CD1c-positive myeloid dendritic cell (primary cell): ENCODE measurements at regions not wholly inside any gene's neighbourhood (a gene's known extent, or its start where the extent isn't known, plus 50 kb on each side); places are given as distances from the start of the nearest gene placed in this dataset.
A peak's percentile ranks its signal among the peaks of the same experiment; 100 is the strongest.
"Not testable (repeated sequence)": the region's sequence is repeated elsewhere in the genome, so short reads cannot be mapped to it uniquely, and the experiment has no call there.

Experiments
- DNase-seq: peaks from one replicate; pipeline ENCODE4 v3.0.0-alpha.2; 2016; ENCODE audit errors: extremely low spot score

DNA sequence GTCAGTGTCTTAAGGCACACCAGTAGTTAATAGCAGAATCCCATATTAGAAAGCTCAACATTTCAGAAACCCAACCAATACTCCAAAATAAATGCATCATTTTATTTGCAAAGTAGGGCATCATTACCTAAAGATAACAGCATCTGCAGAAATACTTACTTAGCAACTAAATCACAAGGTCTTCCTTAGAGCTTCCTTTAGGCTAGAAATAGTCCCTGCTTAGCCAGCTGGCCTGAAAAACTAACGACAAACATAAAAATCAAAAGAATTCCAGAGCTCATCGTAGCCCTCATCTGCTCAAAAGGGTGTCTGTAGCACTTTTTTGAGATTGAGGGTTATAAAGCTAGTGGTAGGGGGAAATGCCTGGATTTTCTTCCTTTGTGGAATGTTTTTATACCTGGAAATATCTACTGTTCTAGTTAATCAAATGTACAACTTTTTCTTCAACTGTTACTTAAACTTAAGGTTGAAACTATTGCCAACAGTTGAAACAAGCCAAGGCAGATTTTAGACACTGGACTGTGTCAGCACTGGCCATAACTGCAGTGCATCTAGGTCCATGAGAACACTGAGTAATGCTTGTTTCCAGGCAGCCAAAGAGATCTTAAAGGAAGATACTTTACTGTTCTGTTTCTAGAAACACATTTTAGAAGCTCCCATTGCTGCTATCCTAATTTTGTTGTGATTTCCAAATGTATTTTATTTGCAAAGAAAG, 129.4 kb upstream of the RASA1 start:
- DNase-seq: no peak

DNA sequence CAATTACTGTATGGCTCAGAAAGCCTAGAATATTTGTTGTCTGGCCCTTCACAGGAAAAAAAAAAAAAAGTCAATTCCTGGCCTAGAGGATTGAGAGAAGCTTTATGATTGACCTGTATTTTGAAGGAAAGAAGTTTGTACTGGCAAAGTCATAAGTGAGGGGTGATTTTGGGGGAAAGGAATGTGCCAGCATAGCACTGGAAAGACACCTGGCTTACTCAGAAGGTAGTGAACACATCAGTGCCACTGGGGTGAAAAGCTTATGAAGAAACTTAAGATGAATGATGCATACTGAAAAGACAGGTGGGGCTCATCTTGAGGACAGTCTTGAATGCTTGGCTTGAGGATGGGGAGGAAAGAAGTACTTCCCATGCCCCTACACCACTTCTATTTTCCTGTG, 127.9 kb upstream of the RASA1 start:
- no peak for DNase-seq

DNA sequence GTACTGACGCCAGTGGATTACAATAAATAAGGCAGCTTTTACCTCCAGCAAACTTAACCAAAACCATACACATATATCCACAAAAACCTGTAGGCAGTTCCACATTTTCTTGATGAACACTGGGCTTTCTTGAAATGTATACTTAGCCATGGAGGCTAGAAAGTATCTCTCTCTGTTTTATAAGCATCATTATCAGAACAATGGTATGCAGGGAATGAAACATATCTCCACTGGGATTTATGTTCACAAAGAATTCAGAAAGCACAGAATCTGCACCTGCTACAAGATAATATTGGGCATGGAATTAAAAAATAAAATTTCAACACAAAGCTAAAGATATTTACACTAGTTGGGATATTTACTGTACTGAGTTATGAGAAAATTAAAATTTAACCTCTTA, 126.1 kb upstream of the RASA1 start:
- DNase-seq: no peak

DNA sequence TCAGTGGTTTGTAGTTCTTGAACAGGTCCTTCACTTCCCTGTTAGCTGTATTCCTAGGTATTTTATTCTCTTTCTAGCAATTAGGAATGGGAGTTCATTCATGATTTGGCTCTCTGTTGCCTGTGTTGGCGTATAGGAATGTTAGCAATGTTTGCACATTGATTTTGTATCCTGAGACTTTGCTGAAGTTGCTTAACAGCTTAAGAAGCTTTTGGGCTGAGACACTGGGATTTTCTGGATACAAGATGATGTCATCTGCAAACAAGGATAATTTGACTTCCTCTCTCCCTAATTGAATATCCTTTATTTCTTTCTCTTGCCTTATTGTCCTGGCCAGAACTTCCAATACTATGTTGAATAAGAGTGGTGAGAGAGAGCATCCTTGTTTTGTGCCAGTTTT, 121.8 kb upstream of the RASA1 start:
- DNase-seq: not testable (repeated sequence)

DNA sequence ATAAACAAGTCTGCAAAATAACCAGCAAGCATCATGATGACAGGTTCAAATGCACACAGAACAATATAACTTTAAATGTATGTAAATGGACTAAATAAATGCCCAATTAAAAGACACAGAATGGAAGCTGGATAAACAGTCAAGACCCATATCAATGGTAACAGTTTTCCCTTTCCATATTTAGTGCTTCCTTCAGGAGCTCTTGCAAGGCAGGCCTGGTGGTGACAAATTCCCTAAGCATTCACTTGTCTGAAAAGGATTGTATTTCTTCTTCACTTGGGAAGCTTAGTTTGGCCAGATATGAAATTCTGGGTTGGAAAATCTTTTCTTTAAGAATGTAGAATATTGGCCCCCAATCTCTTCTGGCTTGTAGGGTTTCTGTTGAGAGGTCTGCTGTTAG, 120.2 kb upstream of the RASA1 start:
- no peak for DNase-seq

DNA sequence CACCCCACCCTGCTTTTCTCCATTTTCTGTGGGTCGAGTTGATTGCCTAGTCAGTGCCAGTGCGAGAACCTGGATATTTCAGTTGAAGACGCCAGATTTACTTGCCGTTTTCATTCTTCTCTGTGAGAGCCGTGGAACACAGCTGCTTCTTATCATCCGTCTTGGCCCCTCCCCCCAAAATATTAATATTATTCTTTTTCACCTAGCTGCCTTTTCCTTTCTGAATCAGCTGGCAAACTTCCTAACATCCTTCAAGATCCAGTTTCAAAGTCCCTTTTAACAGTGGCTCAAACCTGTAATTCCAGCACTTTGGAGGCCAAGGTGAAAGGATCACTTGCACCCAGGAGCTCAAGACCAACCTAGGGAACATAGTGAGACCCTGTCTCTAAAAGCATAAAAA, 117.1 kb upstream of the RASA1 start:
- no peak for DNase-seq

DNA sequence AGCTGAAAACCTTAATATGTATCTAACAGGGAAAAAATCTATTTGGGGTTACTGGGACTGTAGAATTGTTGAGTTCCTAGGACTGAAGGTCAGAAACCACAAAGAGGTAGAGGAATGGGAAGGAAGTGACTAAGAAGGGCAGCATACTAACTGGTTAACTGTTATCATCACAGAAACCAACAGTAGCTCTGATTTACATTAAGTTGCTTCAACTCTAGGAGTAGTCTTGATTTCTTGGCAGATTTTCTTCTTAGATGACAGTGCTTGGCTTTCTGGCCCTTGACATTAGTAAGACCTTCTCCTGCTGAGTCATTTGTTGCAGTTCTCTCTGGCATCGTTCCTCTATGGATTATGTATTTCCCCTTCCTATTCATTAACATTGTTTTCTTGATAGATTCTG, 116.1 kb upstream of the RASA1 start:
- peak; percentile 70 for DNase-seq

DNA sequence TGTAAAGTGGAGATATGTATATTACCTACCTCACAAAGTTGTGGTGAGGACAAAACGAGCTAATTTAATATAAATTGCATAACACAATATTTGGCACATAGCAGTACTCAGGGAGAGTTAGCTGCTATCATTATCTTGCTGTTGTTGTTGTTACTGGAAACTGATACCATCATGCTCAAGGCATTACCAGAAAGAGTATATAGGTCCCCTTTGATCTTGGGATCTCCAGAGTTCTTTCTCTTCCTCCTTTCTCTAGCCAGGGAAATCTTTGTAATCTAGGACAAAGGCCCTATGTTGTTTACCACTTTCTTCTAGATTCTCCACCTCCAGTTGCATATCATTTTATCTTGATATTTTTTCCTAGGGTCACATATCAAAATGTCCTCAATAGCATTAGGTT, 114.8 kb upstream of the RASA1 start:
- no peak for DNase-seq

DNA sequence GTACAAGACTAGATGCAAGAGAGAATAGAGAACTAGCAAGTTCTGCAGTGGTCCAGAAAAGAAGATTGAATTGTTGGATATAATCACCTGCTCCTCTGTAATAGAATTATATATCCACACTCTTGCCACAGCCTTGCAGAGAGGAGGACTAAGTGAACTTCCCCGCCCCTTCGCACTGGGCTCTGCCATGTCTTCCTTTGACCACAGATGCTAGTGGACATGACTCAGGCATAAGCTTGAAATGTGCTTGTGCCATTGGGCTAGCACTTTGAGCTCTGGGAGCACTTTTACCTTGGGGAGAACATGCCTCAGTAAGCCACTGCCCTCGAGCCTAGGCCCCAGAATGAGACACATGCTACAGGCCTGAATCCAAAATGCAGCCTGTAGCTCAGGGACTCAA, 113.5 kb upstream of the RASA1 start:
- no peak for DNase-seq

DNA sequence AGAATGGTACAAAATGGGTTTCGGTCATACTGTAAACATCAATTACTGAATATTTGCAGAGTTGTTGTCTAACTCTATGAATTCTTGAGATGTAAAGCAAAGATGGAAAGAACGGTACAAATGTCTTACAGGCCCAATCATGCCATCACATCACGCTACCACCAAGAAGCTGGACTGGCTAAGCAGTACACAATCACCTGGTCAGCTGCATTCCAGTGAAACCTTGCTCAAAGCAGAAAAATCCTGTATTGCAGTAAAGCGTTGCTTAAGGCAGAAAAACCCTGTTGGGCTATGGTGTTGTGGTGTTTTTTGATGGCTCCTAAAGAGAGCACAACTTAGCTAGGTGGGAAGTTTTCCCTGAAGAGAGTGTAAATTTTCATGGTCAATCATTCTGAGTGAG, 112.6 kb upstream of the RASA1 start:
- no peak for DNase-seq

DNA sequence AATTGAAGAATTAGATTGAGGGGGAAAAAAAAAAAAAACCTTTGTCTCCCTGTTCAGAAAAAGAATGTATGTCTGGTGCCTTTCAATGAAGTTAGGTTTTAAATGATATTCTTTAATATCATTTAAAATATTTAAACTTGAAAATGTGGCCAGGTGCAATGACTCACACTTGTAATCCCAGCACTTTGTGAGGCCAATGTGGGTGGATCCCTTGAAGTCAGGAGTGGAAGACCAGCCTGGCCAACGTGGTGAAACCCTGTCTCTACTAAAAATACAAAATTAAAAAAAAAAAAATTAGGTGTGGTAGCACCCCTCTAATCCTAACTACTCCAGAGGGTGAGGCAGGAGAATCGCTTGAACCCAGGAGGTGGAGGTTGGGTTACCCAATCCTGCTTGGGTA, 111.1 kb upstream of the RASA1 start:
- no peak for DNase-seq

DNA sequence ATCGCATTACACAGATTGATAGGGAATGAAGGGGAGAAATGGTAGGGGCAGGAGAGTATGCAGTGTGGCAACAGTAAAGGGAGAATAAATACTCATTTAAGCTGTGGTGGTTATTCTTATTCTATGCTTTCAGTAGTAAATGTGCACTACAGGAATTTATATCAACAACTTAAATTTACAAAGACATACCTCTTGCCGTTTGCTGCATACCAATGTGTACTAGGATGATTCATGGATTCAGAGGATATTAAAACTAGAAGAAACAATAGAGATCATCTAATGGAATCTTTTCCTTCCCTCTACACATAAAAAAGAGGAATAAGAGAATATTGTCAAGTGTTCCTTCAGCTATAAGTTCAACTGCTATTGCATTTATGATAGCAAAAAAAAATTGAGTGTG, 103.3 kb upstream of the RASA1 start:
- DNase-seq: no peak

DNA sequence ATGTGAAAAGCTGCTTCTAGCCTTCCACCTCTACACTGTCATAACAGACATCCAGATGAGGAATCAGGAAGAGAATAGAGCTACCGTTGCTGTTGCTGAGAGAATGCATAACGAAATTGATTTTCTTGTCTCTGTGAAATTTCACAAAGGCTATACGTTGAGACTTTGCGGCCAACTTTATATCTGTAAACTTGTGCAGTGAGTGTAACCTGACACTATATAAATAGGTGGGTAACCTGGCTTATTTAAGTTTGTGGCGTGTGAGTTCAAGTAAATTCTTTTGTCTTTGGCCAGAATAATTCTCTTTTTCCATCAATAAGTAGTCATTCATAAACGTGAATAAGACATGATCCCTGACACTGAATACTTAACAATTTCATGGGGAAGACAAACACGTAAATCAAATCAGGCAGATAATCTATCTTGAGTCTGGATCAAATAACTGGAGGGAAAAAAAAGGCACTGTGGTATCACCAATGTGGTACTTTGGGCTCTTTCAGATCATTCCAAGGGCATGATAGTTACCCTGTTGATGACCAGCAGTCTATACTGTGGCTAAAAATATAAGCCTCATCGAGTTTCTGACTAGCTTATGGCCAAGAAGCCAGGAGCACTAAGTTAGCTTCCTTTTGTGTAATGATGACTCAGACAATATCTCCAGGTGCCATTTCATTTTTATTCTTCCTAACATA, 98.2 kb upstream of the RASA1 start:
- no peak for DNase-seq

DNA sequence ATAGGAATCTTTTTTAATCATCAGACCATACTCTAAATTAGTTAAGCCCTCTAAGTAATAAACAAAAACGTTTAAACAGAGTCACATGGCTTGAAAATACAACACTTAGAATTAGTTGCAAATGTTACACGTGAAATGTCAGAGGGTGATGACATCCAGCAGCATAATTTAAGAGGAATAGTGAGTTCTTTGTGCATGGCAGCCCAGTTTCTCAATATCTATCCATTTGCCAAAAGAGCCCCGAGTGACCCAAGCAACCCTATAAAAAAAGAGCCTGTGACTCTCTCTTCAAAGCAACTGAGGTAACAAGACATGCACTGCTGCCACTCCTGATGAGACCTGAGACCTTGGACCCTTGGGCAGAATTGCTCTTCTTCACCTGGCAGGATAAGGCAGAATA, 96.9 kb upstream of the RASA1 start:
- no peak for DNase-seq

DNA sequence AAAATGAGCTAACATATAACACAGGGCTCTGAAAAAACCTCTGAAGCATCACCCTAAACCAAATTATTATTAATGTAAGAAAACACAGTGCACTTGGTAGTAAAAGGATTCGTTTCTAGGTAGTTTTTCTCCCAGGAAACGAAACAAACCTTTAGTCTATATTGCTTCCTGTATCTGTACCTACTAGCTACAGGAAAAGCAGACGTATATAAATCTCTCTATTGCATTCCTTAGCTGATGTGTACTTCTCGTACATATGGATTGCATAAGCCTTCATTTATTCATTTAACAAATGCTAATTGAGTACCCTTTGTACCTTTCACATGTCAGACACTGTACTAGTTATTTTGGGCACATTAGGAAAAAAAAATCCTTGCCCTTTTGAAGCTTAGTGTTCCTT, 85.0 kb upstream of the RASA1 start:
- no peak for DNase-seq

DNA sequence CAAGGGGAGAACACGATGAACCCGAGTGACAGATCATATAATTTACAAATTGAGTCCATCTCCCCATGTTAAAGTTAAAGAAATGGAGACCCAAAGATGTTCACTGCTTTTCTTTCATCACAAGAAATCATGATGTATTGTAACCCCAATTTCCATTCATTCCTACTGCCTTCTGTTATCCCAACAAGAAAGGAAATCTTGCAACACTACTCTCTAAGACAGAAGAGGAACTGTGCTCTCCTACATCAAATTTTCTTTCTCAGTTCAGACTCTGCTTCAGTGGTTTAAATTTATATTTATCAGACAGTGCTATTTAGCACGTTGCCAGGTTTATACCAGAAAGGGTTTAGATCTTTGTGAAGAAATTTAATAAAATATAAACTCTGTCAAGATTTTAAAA, 83.8 kb upstream of the RASA1 start:
- peak; percentile 28 for DNase-seq

DNA sequence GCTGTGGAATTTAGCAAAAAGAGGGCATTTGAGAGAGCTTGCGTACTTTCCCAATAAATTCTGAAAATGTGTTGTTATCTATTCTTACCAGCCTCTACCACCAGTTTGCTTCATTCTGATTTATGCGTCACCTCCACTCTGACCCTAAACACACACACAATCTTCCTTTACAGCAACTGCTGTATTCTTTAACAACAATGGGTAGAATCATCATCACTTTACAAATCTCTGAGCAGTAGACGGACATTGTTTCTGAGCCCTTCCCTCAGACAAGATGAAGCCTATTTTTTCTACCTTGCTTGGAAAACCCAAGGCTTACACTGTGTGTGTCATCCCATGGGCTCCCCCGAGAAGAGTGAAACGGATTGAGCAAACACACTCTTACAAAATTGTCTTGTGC, 83.1 kb upstream of the RASA1 start:
- no peak for DNase-seq

DNA sequence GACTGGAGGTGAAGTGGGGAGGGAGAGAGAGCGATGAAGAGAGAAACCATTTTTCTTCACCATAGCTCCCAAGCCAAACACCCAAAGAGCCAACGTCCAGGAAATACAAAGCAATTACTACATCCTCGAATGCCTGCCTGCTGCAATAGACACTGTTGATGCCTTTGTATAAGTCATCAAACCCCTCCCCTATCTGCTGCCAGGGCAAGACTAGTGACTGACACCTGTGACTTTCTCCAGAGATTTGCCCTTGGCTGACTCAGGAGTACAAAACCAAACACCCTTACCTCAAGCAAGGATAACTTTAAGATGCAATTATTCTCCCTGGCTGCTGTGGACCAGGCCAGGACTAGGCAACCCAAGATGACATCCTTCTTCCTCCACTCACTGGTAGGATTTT, 81.8 kb upstream of the RASA1 start:
- no peak for DNase-seq

DNA sequence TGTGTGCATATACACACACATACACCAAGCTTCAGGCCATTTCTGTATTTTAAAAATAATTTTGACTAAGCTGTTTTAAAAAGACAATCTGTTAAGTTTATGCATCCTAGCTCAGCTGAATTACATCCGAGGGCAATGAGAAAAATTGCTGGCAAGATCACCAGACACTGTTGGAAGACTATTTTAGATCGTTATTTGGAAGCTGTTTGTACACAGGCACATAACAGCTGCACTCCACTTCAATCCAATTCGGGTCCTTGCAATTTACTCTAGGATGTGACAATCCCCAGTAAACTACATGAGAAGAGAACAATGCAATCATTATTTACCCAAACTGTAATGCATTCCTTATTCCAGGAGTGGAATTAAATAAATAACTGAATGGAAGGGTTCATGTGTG, 79.3 kb upstream of the RASA1 start:
- DNase-seq: no peak

DNA sequence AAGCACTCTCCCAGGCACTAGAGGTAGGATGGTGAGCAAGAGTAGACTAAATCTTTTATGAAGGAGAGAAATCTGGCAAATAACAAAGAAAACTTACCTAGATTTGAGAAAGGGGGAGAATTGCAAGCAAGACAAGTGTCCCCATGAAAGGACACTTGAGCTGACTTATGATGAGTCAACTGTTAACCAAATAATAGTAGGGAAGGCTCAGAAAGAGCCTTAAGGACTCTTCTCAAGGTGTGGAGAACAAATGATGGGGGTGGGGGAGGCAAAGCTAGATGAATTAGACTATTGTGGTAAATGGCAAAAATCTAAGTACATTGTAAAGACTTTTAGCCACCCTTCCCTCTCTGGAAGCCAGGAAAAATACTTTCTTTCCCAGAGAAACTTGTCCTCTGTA, 77.6 kb upstream of the RASA1 start:
- no peak for DNase-seq

DNA sequence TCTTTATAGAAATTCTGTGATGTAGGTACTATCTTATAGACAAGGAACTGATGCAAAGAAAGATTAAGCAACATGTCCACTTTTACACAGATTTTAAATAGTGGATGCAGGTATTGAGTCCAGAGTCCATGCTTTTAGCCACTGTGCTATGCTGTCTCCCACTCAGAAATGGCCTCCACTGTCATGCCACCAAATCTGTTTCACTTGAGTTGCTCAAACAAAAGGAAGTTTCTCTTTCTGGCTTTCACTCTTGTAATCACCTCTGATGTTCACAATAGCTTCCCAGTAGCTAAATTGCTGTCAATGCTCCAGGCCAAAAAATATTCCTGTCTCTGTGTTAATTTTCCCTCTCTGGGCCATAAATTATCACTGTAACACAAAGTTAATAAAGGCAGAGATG, 77.0 kb upstream of the RASA1 start:
- DNase-seq: no peak

DNA sequence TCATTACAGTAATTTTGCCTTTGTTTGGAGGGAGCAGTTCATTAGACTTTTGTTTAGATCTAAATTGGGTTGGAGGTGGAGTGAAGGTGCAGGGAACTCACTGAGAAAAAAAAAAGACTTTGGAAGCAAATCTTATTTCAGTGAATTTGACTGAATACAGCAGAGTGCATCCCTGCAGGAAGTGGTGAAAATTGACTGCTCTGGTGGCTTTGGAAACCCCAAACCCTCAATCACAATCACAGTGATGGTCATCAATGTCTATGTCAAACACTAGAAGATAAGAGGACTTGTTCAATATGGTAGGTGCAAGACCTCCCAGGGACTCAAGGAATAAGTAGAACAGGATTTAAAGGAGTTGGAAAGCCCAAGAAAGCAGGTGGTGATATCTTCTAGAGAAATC, 76.0 kb upstream of the RASA1 start:
- no peak for DNase-seq

DNA sequence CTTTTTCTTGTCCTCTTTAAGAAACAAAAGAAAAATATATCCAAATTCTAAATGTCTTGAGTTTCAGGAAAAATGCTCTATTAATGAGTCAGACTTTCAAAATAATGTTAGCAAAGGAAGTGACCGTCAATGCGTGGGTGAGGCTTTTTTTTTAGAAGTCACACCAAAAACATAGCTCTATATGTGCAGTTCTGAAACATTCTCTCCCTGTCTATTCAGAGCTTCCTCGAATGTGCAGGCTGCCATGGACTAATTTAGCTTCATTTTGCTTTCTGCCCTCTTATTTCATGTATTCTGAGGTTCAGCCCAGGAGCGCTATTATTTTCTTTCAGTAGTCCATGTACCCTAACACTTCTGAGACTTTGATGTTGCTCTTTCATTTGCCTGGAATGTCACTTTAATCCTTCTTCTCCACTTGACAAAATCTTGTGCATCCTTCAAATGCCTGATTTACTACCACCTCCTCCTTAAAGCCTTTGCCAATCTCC, 72.5 kb upstream of the RASA1 start:
- peak; percentile 83 for DNase-seq

DNA sequence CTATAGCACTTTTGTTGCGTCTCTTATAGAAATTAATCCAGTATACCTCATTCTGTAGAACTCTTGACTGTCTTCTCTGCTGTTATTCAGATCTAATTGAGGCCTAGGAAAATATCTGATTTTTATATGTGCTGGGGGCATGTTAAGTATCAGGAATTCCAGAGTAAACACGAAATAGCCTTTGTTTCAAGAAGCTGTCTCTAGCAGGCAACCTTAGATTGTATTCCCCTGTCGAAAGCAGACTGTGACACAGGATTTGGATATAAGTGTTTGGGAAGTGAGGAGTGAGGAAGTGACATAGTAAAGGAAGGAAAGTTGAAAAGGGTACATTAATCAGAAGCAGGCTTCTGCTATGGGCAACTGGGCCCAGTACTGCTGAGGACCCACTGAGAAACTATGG, 72.1 kb upstream of the RASA1 start:
- DNase-seq: peak; percentile 4
